HCT116 (cell line): ENCODE measurements at regions not wholly inside any gene's neighbourhood (a gene's known extent, or its start where the extent isn't known, plus 50 kb on each side); places are given as distances from the start of the nearest gene placed in this dataset.

Experiments used
- EZH2 ChIP-seq: fragments of 200-600 bp; sonication (generic); IDR thresholded peaks from 2 replicates; pipeline ENCODE4 v1.6.1; 2017; ENCODE audit warnings: antibody characterized with exemption, mixed run types
- JUND ChIP-seq: IDR thresholded peaks from 2 replicates; pipeline ENCODE4 v1.6.1; 2012
- POLR2A ChIP-seq: IDR thresholded peaks from 2 replicates; pipeline ENCODE4 v1.7.0; 2011; ENCODE audit warnings: borderline replicate concordance; ENCODE audit not compliant: insufficient read depth, insufficient read length; ENCODE audit errors: extremely low read depth
- RAD21 ChIP-seq: IDR thresholded peaks from 2 replicates; pipeline ENCODE4 v1.6.1; 2012; ENCODE audit warnings: low read depth, mild to moderate bottlenecking
- SP1 ChIP-seq: IDR thresholded peaks from 2 replicates; pipeline ENCODE4 v1.6.1; 2012; ENCODE audit warnings: low read depth
- YY1 ChIP-seq: IDR thresholded peaks from 2 replicates; pipeline ENCODE4 v1.6.1; 2011; ENCODE audit warnings: low read length, low read depth, moderate library complexity, mild to moderate bottlenecking; ENCODE audit not compliant: insufficient replicate concordance; ENCODE audit errors: extremely low read depth
- ZNF274 ChIP-seq: fragments of 200-500 bp; sonication (Bioruptor generic); IDR thresholded peaks from 2 replicates; pipeline ENCODE4 v1.6.1; 2014; ENCODE audit warnings: mild to moderate bottlenecking, low read depth, low read length, inconsistent platforms
- TF ChIP-seq, protein P1 (sequence below): IDR thresholded peaks from 2 replicates; pipeline ENCODE4 v1.6.1; 2011; ENCODE audit warnings: mild to moderate bottlenecking, low read length, moderate library complexity; ENCODE audit not compliant: insufficient replicate concordance; ENCODE audit errors: extremely low read depth
- TF ChIP-seq, protein P2 (sequence below): IDR thresholded peaks from 2 replicates; pipeline ENCODE4 v1.6.1; 2012; ENCODE audit warnings: low read depth
- TF ChIP-seq, protein P3 (sequence below), 3 experiments: fragments of 200-600 bp in 1 of 3; sonication (generic) in 1 of 3; IDR thresholded peaks in 2 of 3; conservative IDR thresholded peaks in 1 of 3; 2 replicates each; pipeline ENCODE4 v1.5.1; 2012 to 2017; ENCODE audit warnings: low read depth in 2 of 3, low read length in 2 of 3, antibody characterized with exemption in 1 of 3, borderline replicate concordance in 1 of 3, control low read depth in 1 of 3, mild to moderate bottlenecking in 1 of 3, mixed read lengths in 1 of 3, mixed run types in 1 of 3, moderate library complexity in 1 of 3; ENCODE audit not compliant: insufficient read depth in 1 of 3

DNA sequence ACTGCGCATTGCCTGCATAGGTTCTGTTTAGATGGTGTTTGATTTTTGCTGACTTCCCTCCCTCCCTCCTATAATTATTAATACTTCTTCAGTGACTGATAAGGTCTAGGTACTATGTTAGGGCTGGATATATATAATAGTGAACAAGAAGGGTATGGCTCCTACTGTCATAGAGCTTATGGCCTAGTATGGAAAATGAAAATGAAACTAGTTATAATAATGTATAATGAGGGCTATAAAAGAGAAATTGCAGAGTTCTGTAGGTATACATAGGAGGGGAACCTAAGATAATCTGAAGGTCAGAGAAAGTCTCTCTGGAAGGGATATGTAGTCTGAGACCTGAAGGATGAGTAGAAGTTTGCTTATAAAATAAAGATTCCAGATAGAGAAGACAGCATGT is 102.1 kb downstream of the DCK start:
- TF ChIP-seq YY1: no peak
- TF ChIP-seq JUND: no peak
- TF ChIP-seq, protein P1, sequence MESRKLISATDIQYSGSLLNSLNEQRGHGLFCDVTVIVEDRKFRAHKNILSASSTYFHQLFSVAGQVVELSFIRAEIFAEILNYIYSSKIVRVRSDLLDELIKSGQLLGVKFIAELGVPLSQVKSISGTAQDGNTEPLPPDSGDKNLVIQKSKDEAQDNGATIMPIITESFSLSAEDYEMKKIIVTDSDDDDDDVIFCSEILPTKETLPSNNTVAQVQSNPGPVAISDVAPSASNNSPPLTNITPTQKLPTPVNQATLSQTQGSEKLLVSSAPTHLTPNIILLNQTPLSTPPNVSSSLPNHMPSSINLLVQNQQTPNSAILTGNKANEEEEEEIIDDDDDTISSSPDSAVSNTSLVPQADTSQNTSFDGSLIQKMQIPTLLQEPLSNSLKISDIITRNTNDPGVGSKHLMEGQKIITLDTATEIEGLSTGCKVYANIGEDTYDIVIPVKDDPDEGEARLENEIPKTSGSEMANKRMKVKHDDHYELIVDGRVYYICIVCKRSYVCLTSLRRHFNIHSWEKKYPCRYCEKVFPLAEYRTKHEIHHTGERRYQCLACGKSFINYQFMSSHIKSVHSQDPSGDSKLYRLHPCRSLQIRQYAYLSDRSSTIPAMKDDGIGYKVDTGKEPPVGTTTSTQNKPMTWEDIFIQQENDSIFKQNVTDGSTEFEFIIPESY: no peak
- no peak for TF ChIP-seq EZH2
- TF ChIP-seq, protein P2, sequence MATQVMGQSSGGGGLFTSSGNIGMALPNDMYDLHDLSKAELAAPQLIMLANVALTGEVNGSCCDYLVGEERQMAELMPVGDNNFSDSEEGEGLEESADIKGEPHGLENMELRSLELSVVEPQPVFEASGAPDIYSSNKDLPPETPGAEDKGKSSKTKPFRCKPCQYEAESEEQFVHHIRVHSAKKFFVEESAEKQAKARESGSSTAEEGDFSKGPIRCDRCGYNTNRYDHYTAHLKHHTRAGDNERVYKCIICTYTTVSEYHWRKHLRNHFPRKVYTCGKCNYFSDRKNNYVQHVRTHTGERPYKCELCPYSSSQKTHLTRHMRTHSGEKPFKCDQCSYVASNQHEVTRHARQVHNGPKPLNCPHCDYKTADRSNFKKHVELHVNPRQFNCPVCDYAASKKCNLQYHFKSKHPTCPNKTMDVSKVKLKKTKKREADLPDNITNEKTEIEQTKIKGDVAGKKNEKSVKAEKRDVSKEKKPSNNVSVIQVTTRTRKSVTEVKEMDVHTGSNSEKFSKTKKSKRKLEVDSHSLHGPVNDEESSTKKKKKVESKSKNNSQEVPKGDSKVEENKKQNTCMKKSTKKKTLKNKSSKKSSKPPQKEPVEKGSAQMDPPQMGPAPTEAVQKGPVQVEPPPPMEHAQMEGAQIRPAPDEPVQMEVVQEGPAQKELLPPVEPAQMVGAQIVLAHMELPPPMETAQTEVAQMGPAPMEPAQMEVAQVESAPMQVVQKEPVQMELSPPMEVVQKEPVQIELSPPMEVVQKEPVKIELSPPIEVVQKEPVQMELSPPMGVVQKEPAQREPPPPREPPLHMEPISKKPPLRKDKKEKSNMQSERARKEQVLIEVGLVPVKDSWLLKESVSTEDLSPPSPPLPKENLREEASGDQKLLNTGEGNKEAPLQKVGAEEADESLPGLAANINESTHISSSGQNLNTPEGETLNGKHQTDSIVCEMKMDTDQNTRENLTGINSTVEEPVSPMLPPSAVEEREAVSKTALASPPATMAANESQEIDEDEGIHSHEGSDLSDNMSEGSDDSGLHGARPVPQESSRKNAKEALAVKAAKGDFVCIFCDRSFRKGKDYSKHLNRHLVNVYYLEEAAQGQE: no peak
- TF ChIP-seq, protein P3, sequence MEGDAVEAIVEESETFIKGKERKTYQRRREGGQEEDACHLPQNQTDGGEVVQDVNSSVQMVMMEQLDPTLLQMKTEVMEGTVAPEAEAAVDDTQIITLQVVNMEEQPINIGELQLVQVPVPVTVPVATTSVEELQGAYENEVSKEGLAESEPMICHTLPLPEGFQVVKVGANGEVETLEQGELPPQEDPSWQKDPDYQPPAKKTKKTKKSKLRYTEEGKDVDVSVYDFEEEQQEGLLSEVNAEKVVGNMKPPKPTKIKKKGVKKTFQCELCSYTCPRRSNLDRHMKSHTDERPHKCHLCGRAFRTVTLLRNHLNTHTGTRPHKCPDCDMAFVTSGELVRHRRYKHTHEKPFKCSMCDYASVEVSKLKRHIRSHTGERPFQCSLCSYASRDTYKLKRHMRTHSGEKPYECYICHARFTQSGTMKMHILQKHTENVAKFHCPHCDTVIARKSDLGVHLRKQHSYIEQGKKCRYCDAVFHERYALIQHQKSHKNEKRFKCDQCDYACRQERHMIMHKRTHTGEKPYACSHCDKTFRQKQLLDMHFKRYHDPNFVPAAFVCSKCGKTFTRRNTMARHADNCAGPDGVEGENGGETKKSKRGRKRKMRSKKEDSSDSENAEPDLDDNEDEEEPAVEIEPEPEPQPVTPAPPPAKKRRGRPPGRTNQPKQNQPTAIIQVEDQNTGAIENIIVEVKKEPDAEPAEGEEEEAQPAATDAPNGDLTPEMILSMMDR (IDR thresholded peaks at IDR 0.05 in 2 of 3, conservative IDR thresholded peaks at IDR 0.05 in 1 of 3; ENCODE audit: borderline replicate concordance in 1 of 3, insufficient read depth in 1 of 3, low read depth in 2 of 3, low read length in 2 of 3): no peak
- TF ChIP-seq RAD21: no peak
- no peak for TF ChIP-seq POLR2A
- TF ChIP-seq SP1: no peak
- TF ChIP-seq ZNF274: no peak
